GM23248 (cell line): ENCODE measurements at regions not wholly inside any gene's neighbourhood (a gene's known extent, or its start where the extent isn't known, plus 50 kb on each side); places are given as distances from the start of the nearest gene placed in this dataset.

ENCODE experiments used
- DNase-seq: peaks from one replicate; pipeline ENCODE4 v3.0.0-alpha.2; 2015
- H2AFZ ChIP-seq: fragments of 200-600 bp; sonication (generic); 2 replicates; pipeline ENCODE4 v1.6.1; 2016; ENCODE audit warnings: antibody characterized with exemption
- H3F3A ChIP-seq: fragments of 200-600 bp; sonication (generic); 2 replicates; pipeline ENCODE4 v1.6.1; 2016; ENCODE audit warnings: mild to moderate bottlenecking, antibody characterized with exemption, mixed run types; ENCODE audit not compliant: insufficient read depth
- H3K27ac ChIP-seq: fragments of 200-600 bp; sonication (generic); 2 replicates; pipeline ENCODE4 v1.5.1; 2016; ENCODE audit warnings: mild to moderate bottlenecking
- H3K27me3 ChIP-seq: fragments of 200-600 bp; sonication (generic); replicated peaks from 2 replicates; pipeline ENCODE4 v1.6.1; 2016; ENCODE audit warnings: mild to moderate bottlenecking; ENCODE audit not compliant: insufficient read depth
- H3K36me3 ChIP-seq: fragments of 200-600 bp; sonication (generic); 2 replicates; pipeline ENCODE4 v1.6.1; 2016; ENCODE audit warnings: low read depth, mild to moderate bottlenecking
- H3K4me1 ChIP-seq: fragments of 200-600 bp; sonication (generic); 2 replicates; pipeline ENCODE4 v1.6.1; 2016; ENCODE audit warnings: mild to moderate bottlenecking; ENCODE audit not compliant: insufficient read depth
- H3K4me2 ChIP-seq: fragments of 200-600 bp; sonication (generic); one replicate; pipeline ENCODE4 v1.6.1; 2016; ENCODE audit warnings: mild to moderate bottlenecking; ENCODE audit not compliant: unreplicated experiment
- H3K4me3 ChIP-seq: fragments of 200-600 bp; sonication (generic); 2 replicates; pipeline ENCODE4 v1.5.1; 2016; ENCODE audit warnings: mild to moderate bottlenecking
- H3K79me2 ChIP-seq: fragments of 200-600 bp; sonication (generic); 2 replicates; pipeline ENCODE4 v1.6.1; 2016; ENCODE audit warnings: mild to moderate bottlenecking; ENCODE audit not compliant: insufficient read depth
- H3K9ac ChIP-seq: fragments of 200-600 bp; sonication (generic); 2 replicates; pipeline ENCODE4 v1.6.1; 2016; ENCODE audit warnings: mild to moderate bottlenecking
- H3K9me2 ChIP-seq: fragments of 200-600 bp; sonication (generic); 2 replicates; pipeline ENCODE4 v1.6.1; 2016; ENCODE audit warnings: mixed run types, mild to moderate bottlenecking, moderate library complexity; ENCODE audit not compliant: insufficient read depth
- H3K9me3 ChIP-seq: fragments of 200-600 bp; sonication (generic); one replicate; pipeline ENCODE4 v1.6.1; 2017; ENCODE audit warnings: low read depth
- H4K20me1 ChIP-seq: fragments of 200-600 bp; sonication (generic); 2 replicates; pipeline ENCODE4 v1.6.0; 2016; ENCODE audit not compliant: insufficient read depth
- EZH2 ChIP-seq: fragments of 200-600 bp; sonication (generic); IDR thresholded peaks from 2 replicates; pipeline ENCODE4 v1.6.1; 2018; ENCODE audit warnings: antibody characterized with exemption, mild to moderate bottlenecking; ENCODE audit not compliant: insufficient read depth, poor library complexity, severe bottlenecking
- EZH2phosphoT487 ChIP-seq: fragments of 200-600 bp; sonication (generic); IDR thresholded peaks from 2 replicates; pipeline ENCODE4 v1.6.1; 2018; ENCODE audit warnings: antibody characterized with exemption, moderate library complexity, mild to moderate bottlenecking, low read depth; ENCODE audit not compliant: insufficient read depth
- WGBS, 2 experiments: methylation state at CpG; one replicate each; pipeline ENCODE4 v1.1.6; 2015 to 2017; ENCODE audit warnings: low lambda C conversion rate in 2 of 2, low coverage in 1 of 2; ENCODE audit errors: missing lambda C conversion rate in 2 of 2; 5-methylcytosine and 5-hydroxymethylcytosine counted together
- in situ Hi-C: fragments of 300-500 bp; cut with MboI; formaldehyde crosslinking; loops from 2 replicates; pipeline ENCODE4 v1.15.0; 2020

DNA sequence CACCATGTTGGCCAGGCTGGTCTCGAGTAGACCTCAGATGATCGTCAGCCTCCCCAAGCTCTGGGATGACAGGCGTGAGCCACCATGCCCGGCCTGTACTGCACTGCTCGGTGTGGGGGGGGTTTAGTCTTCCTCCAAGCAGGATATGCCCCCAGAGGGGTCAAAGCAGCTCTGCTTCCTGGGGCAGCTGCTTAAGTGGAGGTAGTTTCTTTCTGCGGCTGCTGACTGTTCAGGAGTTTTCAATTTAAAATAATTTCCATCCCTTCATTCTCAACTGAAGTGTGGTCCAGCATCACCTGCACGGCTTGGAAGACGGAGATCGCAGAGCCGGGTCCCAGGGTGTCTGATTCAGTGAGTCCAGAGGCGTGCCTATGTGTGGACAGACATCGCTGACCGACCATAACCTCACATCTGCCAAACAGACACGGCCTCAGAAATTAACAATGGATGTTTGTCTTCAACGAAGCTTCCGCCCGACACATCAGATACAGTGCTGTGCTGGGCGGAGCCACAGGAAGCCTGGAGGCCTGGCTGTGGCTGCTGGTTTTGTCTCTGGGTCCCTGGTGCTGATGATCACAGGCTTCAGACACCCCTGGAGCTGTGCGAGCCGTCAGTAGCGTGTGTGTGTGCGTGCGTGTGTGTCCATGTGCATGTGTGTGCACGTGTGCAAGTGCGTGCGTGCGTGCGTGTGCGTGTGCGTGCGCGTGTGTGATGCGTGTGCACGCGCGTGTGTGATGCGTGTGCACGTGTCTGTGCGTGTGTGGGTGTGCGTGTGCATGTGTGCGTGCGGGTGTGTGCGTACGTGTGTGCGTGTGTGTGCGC is 226.5 kb upstream of the PITRM1 start:
- Histone ChIP-seq H3K79me2 (no peaks in the 10 kb centered on the region), H3K4me2 (peak overlapping the region; percentile 7), H3K9me3 (no peaks in the 10 kb centered on the region), H3K27me3 (no peaks in the 10 kb centered on the region), H4K20me1 (no peaks in the 10 kb centered on the region), H3K27ac (no peak overlapping the region), H3F3A (no peaks in the 10 kb centered on the region), H2AFZ (no peak overlapping the region), H3K36me3 (no peaks in the 10 kb centered on the region), H3K4me3 (no peak overlapping the region), H3K4me1 (no peaks in the 10 kb centered on the region), H3K9ac (no peak overlapping the region), H3K9me2 (no peaks in the 10 kb centered on the region)
- TF ChIP-seq EZH2phosphoT487 (no peak), EZH2 (no peak)
- WGBS, 2 experiments, result 43% methylated on average over 31 to 46 of the region's 46 CpGs
- DNase-seq, result peak; percentile 56
- in situ Hi-C loops, result no loop called here

- WGBS, 2 experiments, result 92% methylated on average over 16 to 23 of the region's 23 CpGs
- H3K79me2 ChIP-seq, result no peaks in the 10 kb centered on the region
- no peak overlapping the region for H3K4me2 ChIP-seq
- H3K4me3 ChIP-seq, result no peak overlapping the region
- H3K9me3 ChIP-seq, result no peaks in the 10 kb centered on the region
- no peak overlapping the region for H3K9ac ChIP-seq
- H2AFZ ChIP-seq, result no peak overlapping the region
- H3K9me2 ChIP-seq, result no peaks in the 10 kb centered on the region
- no peaks in the 10 kb centered on the region for H3K36me3 ChIP-seq
- no peaks in the 10 kb centered on the region for H3F3A ChIP-seq
- TF ChIP-seq EZH2 (no peak), EZH2phosphoT487 (no peak)
- H3K4me1 ChIP-seq, result no peaks in the 10 kb centered on the region
- no peaks in the 10 kb centered on the region for H3K27me3 ChIP-seq
- in situ Hi-C loops, result no loop called here
- no peak for DNase-seq
- no peaks in the 10 kb centered on the region for H4K20me1 ChIP-seq
- no peak overlapping the region for H3K27ac ChIP-seq
Observed at GRCh38 chr10:3397846-3398245, 225.3 kb upstream of the PITRM1 start.

- Histone ChIP-seq H3K36me3 (no peaks in the 10 kb centered on the region), H3K4me3 (no peak overlapping the region), H3F3A (no peaks in the 10 kb centered on the region), H2AFZ (no peak overlapping the region), H3K9me2 (no peaks in the 10 kb centered on the region), H3K27me3 (no peaks in the 10 kb centered on the region), H3K27ac (no peak overlapping the region), H4K20me1 (no peaks in the 10 kb centered on the region), H3K79me2 (no peaks in the 10 kb centered on the region), H3K9ac (no peak overlapping the region), H3K4me2 (no peak overlapping the region), H3K4me1 (no peaks in the 10 kb centered on the region), H3K9me3 (no peaks in the 10 kb centered on the region)
- WGBS, 2 experiments, result 81 to 85% methylated on average over 4 of the region's 4 CpGs
- in situ Hi-C loops, result no loop called here
- TF ChIP-seq EZH2 (no peak), EZH2phosphoT487 (no peak)
- peak; percentile 35 for DNase-seq
Observed at GRCh38 chr10:3397231-3397630, 224.6 kb upstream of the PITRM1 start.

GRCh38 chr10:3396116-3396515 is 223.5 kb upstream of the PITRM1 start:
- no peaks in the 10 kb centered on the region for H4K20me1 ChIP-seq
- H3K27ac ChIP-seq, result no peak overlapping the region
- no peak overlapping the region for H3K4me3 ChIP-seq
- no peaks in the 10 kb centered on the region for H3K79me2 ChIP-seq
- H3K36me3 ChIP-seq, result no peaks in the 10 kb centered on the region
- no peaks in the 10 kb centered on the region for H3K27me3 ChIP-seq
- H3K9ac ChIP-seq, result no peak overlapping the region
- TF ChIP-seq EZH2phosphoT487 (no peak), EZH2 (no peak)
- DNase-seq, result no peak
- no peaks in the 10 kb centered on the region for H3F3A ChIP-seq
- H3K4me2 ChIP-seq, result no peak overlapping the region
- H3K4me1 ChIP-seq, result no peaks in the 10 kb centered on the region
- H3K9me3 ChIP-seq, result no peaks in the 10 kb centered on the region
- no peaks in the 10 kb centered on the region for H3K9me2 ChIP-seq
- H2AFZ ChIP-seq, result no peak overlapping the region
- WGBS, 2 experiments, result 77 to 80% methylated on average over 10 of the region's 10 CpGs
- in situ Hi-C loops, result no loop called here

DNA sequence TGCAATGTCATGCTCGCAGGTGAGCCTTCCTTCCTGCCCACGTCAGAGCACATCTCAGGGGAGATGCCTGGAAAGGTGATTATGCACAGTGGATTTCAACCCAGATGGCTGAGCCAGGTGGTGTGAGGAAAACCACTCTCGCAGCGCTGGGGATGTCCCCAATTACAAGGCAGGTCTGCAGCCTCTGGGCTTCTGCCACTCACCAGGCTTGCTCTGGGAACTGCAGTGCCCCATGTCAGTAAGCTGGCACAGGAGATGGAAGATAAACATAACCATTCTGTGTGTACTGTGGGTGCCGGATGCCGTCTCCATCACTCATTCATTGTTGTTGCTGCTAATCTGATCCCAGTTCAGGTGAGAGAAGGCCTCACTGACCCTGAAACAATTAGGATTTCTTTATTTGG is 222.9 kb upstream of the PITRM1 start:
- no peak overlapping the region for H3K4me2 ChIP-seq
- no peak overlapping the region for H3K4me3 ChIP-seq
- no peaks in the 10 kb centered on the region for H3K79me2 ChIP-seq
- H2AFZ ChIP-seq, result no peak overlapping the region
- H3F3A ChIP-seq, result no peaks in the 10 kb centered on the region
- no peaks in the 10 kb centered on the region for H3K27me3 ChIP-seq
- no peak overlapping the region for H3K27ac ChIP-seq
- in situ Hi-C loops, result no loop called here
- DNase-seq, result no peak
- no peaks in the 10 kb centered on the region for H3K9me2 ChIP-seq
- no peaks in the 10 kb centered on the region for H3K36me3 ChIP-seq
- WGBS, 2 experiments, result 82 to 88% methylated on average over 6 of the region's 6 CpGs
- H3K4me1 ChIP-seq, result no peaks in the 10 kb centered on the region
- TF ChIP-seq EZH2 (no peak), EZH2phosphoT487 (no peak)
- no peaks in the 10 kb centered on the region for H4K20me1 ChIP-seq
- no peak overlapping the region for H3K9ac ChIP-seq
- H3K9me3 ChIP-seq, result no peaks in the 10 kb centered on the region
